HG03457 (cell line): ENCODE measurements at regions not wholly inside any gene's neighbourhood (a gene's known extent, or its start where the extent isn't known, plus 50 kb on each side); places are given as distances from the start of the nearest gene placed in this dataset.

Experiments used
- ATAC-seq: cut with Tn5 transposase; IDR thresholded peaks from one replicate; pipeline ENCODE4 v1.9.1; 2021; ENCODE audit warnings: moderate number of reproducible peaks; ENCODE audit not compliant: unreplicated experiment

- no peak for ATAC-seq
These were observed 392.1 kb downstream of the EFNB2 start for GRCh38 chr13:106143392-106143791.

GRCh38 chr13:106140476-106140875 is 395.0 kb downstream of the EFNB2 start:
- ATAC-seq = no peak

GRCh38 chr13:106139942-106140341 is 395.5 kb downstream of the EFNB2 start:
- ATAC-seq = no peak

- ATAC-seq = no peak
These were observed 396.1 kb downstream of the EFNB2 start for GRCh38 chr13:106139377-106139776.

- ATAC-seq = no peak
These were observed 396.8 kb downstream of the EFNB2 start for GRCh38 chr13:106138620-106139019.

GRCh38 chr13:106133025-106133424 is 402.4 kb downstream of the EFNB2 start:
- no peak for ATAC-seq

GRCh38 chr13:106132216-106132615 is 403.2 kb downstream of the EFNB2 start:
- ATAC-seq = no peak

- ATAC-seq = no peak
These were observed 405.5 kb downstream of the EFNB2 start for GRCh38 chr13:106129993-106130392.

- no peak for ATAC-seq
These were observed 406.2 kb downstream of the EFNB2 start for GRCh38 chr13:106129273-106129672.

GRCh38 chr13:106122234-106122633 is 413.2 kb downstream of the EFNB2 start:
- ATAC-seq = no peak

GRCh38 chr13:106121173-106121754 is 414.2 kb downstream of the EFNB2 start:
- no peak for ATAC-seq

GRCh38 chr13:106118996-106119395 is 416.5 kb downstream of the EFNB2 start:
- no peak for ATAC-seq

GRCh38 chr13:106118050-106118449 is 417.4 kb downstream of the EFNB2 start:
- no peak for ATAC-seq

GRCh38 chr13:106117640-106118039 is 417.8 kb downstream of the EFNB2 start:
- ATAC-seq = no peak

GRCh38 chr13:106117035-106117434 is 418.4 kb downstream of the EFNB2 start:
- ATAC-seq = no peak

GRCh38 chr13:106115081-106115480 is 420.4 kb downstream of the EFNB2 start:
- ATAC-seq = no peak

GRCh38 chr13:106113796-106114195 is 421.7 kb downstream of the EFNB2 start:
- ATAC-seq = no peak

- no peak for ATAC-seq
These were observed 423.3 kb downstream of the EFNB2 start for GRCh38 chr13:106112191-106112590.

- ATAC-seq = no peak
These were observed 425.1 kb downstream of the EFNB2 start for GRCh38 chr13:106110241-106110855.

- ATAC-seq = no peak
These were observed 426.1 kb downstream of the EFNB2 start for GRCh38 chr13:106109391-106109791.

- ATAC-seq = no peak
These were observed 427.1 kb downstream of the EFNB2 start for GRCh38 chr13:106108346-106108745.

- no peak for ATAC-seq
These were observed 428.4 kb downstream of the EFNB2 start for GRCh38 chr13:106107061-106107460.

- ATAC-seq = no peak
These were observed 430.3 kb downstream of the EFNB2 start for GRCh38 chr13:106105153-106105552.
